SK-N-MC (cell line): ENCODE measurements at regions not wholly inside any gene's neighbourhood (a gene's known extent, or its start where the extent isn't known, plus 50 kb on each side); places are given as distances from the start of the nearest gene placed in this dataset.

Source experiments
- EZH2 ChIP-seq: fragments of 200-600 bp; sonication (generic); IDR thresholded peaks from one replicate; pipeline ENCODE4 v1.6.1; 2017; ENCODE audit warnings: antibody characterized with exemption
- FOXP2 ChIP-seq: optimal IDR thresholded peaks from 2 replicates; pipeline ENCODE3; 2011; ENCODE audit warnings: mild to moderate bottlenecking, moderate library complexity; ENCODE audit not compliant: insufficient read depth; ENCODE audit errors: extremely low read length, control extremely low read depth
- POLR2AphosphoS5 ChIP-seq: IDR thresholded peaks from 2 replicates; pipeline ENCODE4 v1.6.1; 2012; ENCODE audit warnings: mild to moderate bottlenecking, low read depth, low read length, borderline replicate concordance

DNA sequence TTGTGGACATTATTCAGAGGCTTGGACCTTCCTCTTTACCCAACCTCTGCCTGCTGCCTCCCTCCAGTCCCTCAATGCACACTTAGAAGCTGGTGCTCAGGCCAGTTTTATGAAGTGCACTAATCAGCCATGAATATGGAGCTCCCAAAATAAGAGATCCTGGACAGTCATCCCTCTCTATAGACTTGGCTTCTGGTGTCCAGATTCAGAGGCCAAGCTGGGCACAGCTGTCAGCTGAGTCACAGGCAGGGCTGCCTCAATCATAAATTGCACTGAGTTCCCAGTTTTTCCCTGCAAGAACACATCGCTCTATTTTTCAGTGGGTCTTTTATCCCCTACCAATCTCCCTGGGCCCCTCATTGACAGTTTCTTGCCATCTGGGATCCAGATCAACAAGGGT, 161.7 kb upstream of the CADM1 start:
- TF ChIP-seq POLR2AphosphoS5, result no peak
- TF ChIP-seq EZH2, result no peak
- TF ChIP-seq FOXP2, result no peak
